ENCODE measurements at regions not wholly inside any gene's neighbourhood (a gene's known extent, or its start where the extent isn't known, plus 50 kb on each side); places are given as distances from the start of the nearest gene placed in this dataset.

GRCh38 chr10:58976254-58976653 lies 200.2 kb upstream of the PHYHIPL start:
- Histone ChIP-seq H3K4me1 (ENCODE audit: insufficient read depth, low read length) (no peaks in the 10 kb centered on the region), H3K27ac (ENCODE audit: low read depth, low read length) (no peak overlapping the region), H3K27me3 (ENCODE audit: insufficient read depth, low read length, poor library complexity, severe bottlenecking) (no peaks in the 10 kb centered on the region), H3K9me3 (ENCODE audit: low read length) (no peaks in the 10 kb centered on the region), H3K4me3 (ENCODE audit: low read length) (no peak overlapping the region), H3K36me3 (ENCODE audit: insufficient read depth, low read length) (no peaks in the 10 kb centered on the region)
- Mint-ChIP-seq H3K27ac (no peak overlapping the region), H3K4me3 (no peak overlapping the region), H3K9me3 (no peaks in the 10 kb centered on the region), H3K27me3 (no peaks in the 10 kb centered on the region), H3K36me3 (no peaks in the 10 kb centered on the region), H3K4me1 (no peaks in the 10 kb centered on the region)
- CTCF ChIA-PET = no interaction called here
- POLR2A ChIA-PET = no interaction called here
- DNase-seq = no peak

DNA sequence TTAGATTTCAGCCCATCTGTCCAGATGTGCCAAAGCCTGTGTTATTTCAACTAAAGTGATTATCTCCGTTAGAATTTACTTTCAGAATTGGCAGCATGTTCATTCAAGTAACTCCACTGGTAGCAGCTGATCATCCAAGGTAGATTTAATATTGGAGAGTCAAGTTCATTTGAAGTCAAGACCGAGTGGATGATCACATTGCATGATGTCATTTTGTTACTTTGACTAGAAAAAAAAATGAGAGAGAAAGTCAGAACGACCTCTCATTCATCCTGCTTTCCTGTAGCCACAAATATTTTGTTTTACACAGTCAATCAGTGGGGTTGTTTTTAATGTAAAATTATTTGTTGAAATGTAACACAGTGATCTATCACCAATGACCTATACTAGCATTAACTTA lies 196.7 kb upstream of the PHYHIPL start:
- Histone ChIP-seq H3K4me1 (ENCODE audit: insufficient read depth, low read length) (no peaks in the 10 kb centered on the region), H3K9me3 (ENCODE audit: low read length) (no peaks in the 10 kb centered on the region), H3K27ac (ENCODE audit: low read depth, low read length) (no peak overlapping the region), H3K4me3 (ENCODE audit: low read length) (no peak overlapping the region), H3K36me3 (ENCODE audit: insufficient read depth, low read length) (no peaks in the 10 kb centered on the region), H3K27me3 (ENCODE audit: insufficient read depth, low read length, poor library complexity, severe bottlenecking) (no peaks in the 10 kb centered on the region)
- POLR2A ChIA-PET = no interaction called here
- no peaks in the 10 kb centered on the region for H3K27me3 Mint-ChIP-seq
- no peaks in the 10 kb centered on the region for H3K4me1 Mint-ChIP-seq
- no peak for DNase-seq
- H3K4me3 Mint-ChIP-seq = no peak overlapping the region
- no peaks in the 10 kb centered on the region for H3K9me3 Mint-ChIP-seq
- no peaks in the 10 kb centered on the region for H3K36me3 Mint-ChIP-seq
- H3K27ac Mint-ChIP-seq = no peak overlapping the region
- CTCF ChIA-PET = no interaction called here

- H3K9me3 ChIP-seq (ENCODE audit: low read length) = no peaks in the 10 kb centered on the region
- Mint-ChIP-seq H3K27ac (no peak overlapping the region), H3K9me3 (no peaks in the 10 kb centered on the region), H3K36me3 (no peaks in the 10 kb centered on the region), H3K4me3 (no peak overlapping the region), H3K4me1 (no peaks in the 10 kb centered on the region), H3K27me3 (no peaks in the 10 kb centered on the region)
- H3K4me1 ChIP-seq (ENCODE audit: insufficient read depth, low read length) = no peaks in the 10 kb centered on the region
- ChIA-PET CTCF (no interaction called here), POLR2A (no interaction called here)
- H3K36me3 ChIP-seq (ENCODE audit: insufficient read depth, low read length) = no peaks in the 10 kb centered on the region
- H3K27ac ChIP-seq (ENCODE audit: low read depth, low read length) = no peak overlapping the region
- no peak overlapping the region for H3K4me3 ChIP-seq (ENCODE audit: low read length)
- H3K27me3 ChIP-seq (ENCODE audit: insufficient read depth, low read length, poor library complexity, severe bottlenecking) = no peaks in the 10 kb centered on the region
- DNase-seq = no peak
These were observed 195.5 kb upstream of the PHYHIPL start for GRCh38 chr10:58980826-58981415.

- no peaks in the 10 kb centered on the region for H3K9me3 Mint-ChIP-seq
- Histone ChIP-seq H3K27ac (ENCODE audit: low read depth, low read length) (no peak overlapping the region), H3K4me3 (ENCODE audit: low read length) (no peak overlapping the region), H3K9me3 (ENCODE audit: low read length) (no peaks in the 10 kb centered on the region), H3K27me3 (ENCODE audit: insufficient read depth, low read length, poor library complexity, severe bottlenecking) (no peaks in the 10 kb centered on the region), H3K36me3 (ENCODE audit: insufficient read depth, low read length) (no peaks in the 10 kb centered on the region), H3K4me1 (ENCODE audit: insufficient read depth, low read length) (no peaks in the 10 kb centered on the region)
- ChIA-PET POLR2A (no interaction called here), CTCF (interaction anchor here (0.9 kb wide), 1 partner anchor 11 kb away, joined by 3 read pairs; no protein-coding TSS in a partner anchor)
- H3K4me3 Mint-ChIP-seq = no peak overlapping the region
- H3K4me1 Mint-ChIP-seq = no peaks in the 10 kb centered on the region
- H3K36me3 Mint-ChIP-seq = no peaks in the 10 kb centered on the region
- no peaks in the 10 kb centered on the region for H3K27me3 Mint-ChIP-seq
- DNase-seq = no peak
- no peak overlapping the region for H3K27ac Mint-ChIP-seq
These were observed 194.6 kb upstream of the PHYHIPL start for GRCh38 chr10:58981846-58982245.

- ChIA-PET CTCF (interaction anchor here (0.9 kb wide), 1 partner anchor 10 kb away, joined by 3 read pairs; no protein-coding TSS in a partner anchor), POLR2A (no interaction called here)
- no peak for DNase-seq
- Histone ChIP-seq H3K4me3 (ENCODE audit: low read length) (no peak overlapping the region), H3K27ac (ENCODE audit: low read depth, low read length) (no peak overlapping the region), H3K4me1 (ENCODE audit: insufficient read depth, low read length) (no peaks in the 10 kb centered on the region), H3K27me3 (ENCODE audit: insufficient read depth, low read length, poor library complexity, severe bottlenecking) (no peaks in the 10 kb centered on the region), H3K36me3 (ENCODE audit: insufficient read depth, low read length) (no peaks in the 10 kb centered on the region), H3K9me3 (ENCODE audit: low read length) (no peaks in the 10 kb centered on the region)
- Mint-ChIP-seq H3K27ac (no peak overlapping the region), H3K4me1 (no peaks in the 10 kb centered on the region), H3K27me3 (no peaks in the 10 kb centered on the region), H3K9me3 (no peaks in the 10 kb centered on the region), H3K36me3 (no peaks in the 10 kb centered on the region), H3K4me3 (no peak overlapping the region)
These were observed 193.8 kb upstream of the PHYHIPL start for GRCh38 chr10:58982470-58983239.

GRCh38 chr10:58985216-58985615 lies 191.2 kb upstream of the PHYHIPL start:
- H3K27me3 Mint-ChIP-seq = no peaks in the 10 kb centered on the region
- ChIA-PET POLR2A (no interaction called here), CTCF (no interaction called here)
- H3K27ac ChIP-seq (ENCODE audit: low read depth, low read length) = no peak overlapping the region
- H3K27me3 ChIP-seq (ENCODE audit: insufficient read depth, low read length, poor library complexity, severe bottlenecking) = no peaks in the 10 kb centered on the region
- no peaks in the 10 kb centered on the region for H3K9me3 ChIP-seq (ENCODE audit: low read length)
- H3K27ac Mint-ChIP-seq = no peak overlapping the region
- no peaks in the 10 kb centered on the region for H3K4me1 ChIP-seq (ENCODE audit: insufficient read depth, low read length)
- H3K36me3 Mint-ChIP-seq = peaks cover 0 to 6% (median 0%) of the 10 kb centered on the region in 3 donors
- no peak for DNase-seq
- peaks cover 0 to 10% (median 5%) of the 10 kb centered on the region in 5 donors for H3K9me3 Mint-ChIP-seq
- H3K4me1 Mint-ChIP-seq = no peaks in the 10 kb centered on the region
- H3K4me3 Mint-ChIP-seq = no peak overlapping the region
- H3K4me3 ChIP-seq (ENCODE audit: low read length) = no peak overlapping the region
- no peaks in the 10 kb centered on the region for H3K36me3 ChIP-seq (ENCODE audit: insufficient read depth, low read length)

DNA sequence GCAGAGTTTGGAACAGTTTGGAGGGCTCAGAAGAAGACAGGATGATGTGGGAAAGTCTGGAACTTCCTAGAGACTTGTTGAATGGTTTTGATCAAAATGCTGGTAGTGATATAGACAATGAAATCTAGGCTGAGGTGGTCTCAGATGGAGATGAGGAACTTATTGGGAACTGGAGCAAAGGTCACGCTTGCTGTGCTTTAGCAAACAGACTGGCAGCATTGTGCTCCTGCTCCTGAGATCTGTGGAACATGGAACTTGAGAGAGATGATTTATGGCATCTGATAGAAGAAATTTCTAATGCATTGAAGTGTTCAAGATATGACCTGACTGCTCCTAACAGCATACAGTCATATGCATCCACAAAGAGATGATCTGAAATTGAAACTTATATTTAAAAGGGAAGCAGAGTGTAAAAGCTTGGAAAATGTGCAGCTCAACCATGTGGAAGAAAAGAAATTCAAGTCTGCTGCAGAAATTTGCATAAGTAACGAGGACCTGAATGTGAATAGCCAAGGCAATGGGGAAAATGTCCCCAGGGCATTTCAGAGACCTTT lies 186.9 kb upstream of the PHYHIPL start:
- no peak overlapping the region for H3K4me3 ChIP-seq (ENCODE audit: low read length)
- H3K4me1 Mint-ChIP-seq = no peaks in the 10 kb centered on the region
- ChIA-PET POLR2A (no interaction called here), CTCF (no interaction called here)
- peaks cover 0 to 13% (median 8%) of the 10 kb centered on the region in 5 donors for H3K9me3 Mint-ChIP-seq
- H3K36me3 Mint-ChIP-seq = peaks cover 0 to 6% (median 0%) of the 10 kb centered on the region in 3 donors
- H3K27me3 ChIP-seq (ENCODE audit: insufficient read depth, low read length, poor library complexity, severe bottlenecking) = no peaks in the 10 kb centered on the region
- H3K4me3 Mint-ChIP-seq = no peak overlapping the region
- H3K4me1 ChIP-seq (ENCODE audit: insufficient read depth, low read length) = no peaks in the 10 kb centered on the region
- peaks cover 0 to 3% of the 10 kb centered on the region in 2 donors for H3K27me3 Mint-ChIP-seq
- no peak overlapping the region for H3K27ac Mint-ChIP-seq
- no peaks in the 10 kb centered on the region for H3K9me3 ChIP-seq (ENCODE audit: low read length)
- no peak overlapping the region for H3K27ac ChIP-seq (ENCODE audit: low read depth, low read length)
- H3K36me3 ChIP-seq (ENCODE audit: insufficient read depth, low read length) = no peaks in the 10 kb centered on the region
- DNase-seq = no peak

GRCh38 chr10:58990693-58991092 lies 185.8 kb upstream of the PHYHIPL start:
- Mint-ChIP-seq H3K9me3 (peaks cover 0 to 13% (median 8%) of the 10 kb centered on the region in 5 donors), H3K36me3 (peaks cover 0 to 6% (median 0%) of the 10 kb centered on the region in 3 donors), H3K27ac (no peak overlapping the region), H3K4me3 (no peak overlapping the region), H3K4me1 (no peaks in the 10 kb centered on the region), H3K27me3 (peaks cover 0 to 3% of the 10 kb centered on the region in 2 donors)
- Histone ChIP-seq H3K9me3 (ENCODE audit: low read length) (no peaks in the 10 kb centered on the region), H3K4me3 (ENCODE audit: low read length) (no peak overlapping the region), H3K27ac (ENCODE audit: low read depth, low read length) (no peak overlapping the region), H3K27me3 (ENCODE audit: insufficient read depth, low read length, poor library complexity, severe bottlenecking) (no peaks in the 10 kb centered on the region), H3K4me1 (ENCODE audit: insufficient read depth, low read length) (no peaks in the 10 kb centered on the region), H3K36me3 (ENCODE audit: insufficient read depth, low read length) (no peaks in the 10 kb centered on the region)
- DNase-seq = no peak
- ChIA-PET CTCF (no interaction called here), POLR2A (no interaction called here)

Data from CD8-positive, alpha-beta memory T cell (primary cell).